Astrocyte of the spinal cord (primary cell): ENCODE measurements at regions not wholly inside any gene's neighbourhood (a gene's known extent, or its start where the extent isn't known, plus 50 kb on each side); places are given as distances from the start of the nearest gene placed in this dataset.

Source experiments
- DNase-seq: peaks from one replicate; pipeline ENCODE4 v3.0.0; 2011; ENCODE audit warnings: low read depth, low spot score
- H3K4me3 ChIP-seq: 2 replicates; pipeline ENCODE4 v1.5.1; 2011; ENCODE audit warnings: low read depth, mild to moderate bottlenecking, low read length, moderate library complexity
- CTCF ChIP-seq: IDR thresholded peaks from 2 replicates; pipeline ENCODE4 v1.5.1; 2012; ENCODE audit warnings: low read depth, mild to moderate bottlenecking, low read length, inconsistent platforms
- in situ Hi-C: cut with HindIII; loops from 2 replicates; pipeline ENCODE4 v1.10.0; 2017; ENCODE audit warnings: low sequenced_read_pairs

- in situ Hi-C loops: no loop called here
- DNase-seq: no peak
- no peak for TF ChIP-seq CTCF
- H3K4me3 ChIP-seq: no peak overlapping the region
Observed at GRCh38 chr9:108014353-108014752, 524.8 kb upstream of the KLF4 start.

GRCh38 chr9:108012886-108013665 is 523.5 kb upstream of the KLF4 start:
- no peak for DNase-seq
- no peak for TF ChIP-seq CTCF
- in situ Hi-C loops: no loop called here
- H3K4me3 ChIP-seq: no peak overlapping the region

- no peak overlapping the region for H3K4me3 ChIP-seq
- TF ChIP-seq CTCF: no peak
- DNase-seq: no peak
- in situ Hi-C loops: no loop called here
Observed at GRCh38 chr9:108012405-108012804, 522.8 kb upstream of the KLF4 start.

- in situ Hi-C loops: no loop called here
- H3K4me3 ChIP-seq: no peak overlapping the region
- DNase-seq: no peak
- no peak for TF ChIP-seq CTCF
Observed at GRCh38 chr9:108003526-108003925, 514.0 kb upstream of the KLF4 start.

- no peak for TF ChIP-seq CTCF
- DNase-seq: no peak
- in situ Hi-C loops: no loop called here
- H3K4me3 ChIP-seq: no peak overlapping the region
Observed at GRCh38 chr9:108002371-108002956, 512.9 kb upstream of the KLF4 start.

- TF ChIP-seq CTCF: no peak
- no peak overlapping the region for H3K4me3 ChIP-seq
- in situ Hi-C loops: no loop called here
- DNase-seq: peak; percentile 31
Observed at GRCh38 chr9:108001237-108001636, 511.7 kb upstream of the KLF4 start.
